ENCODE measurements at regions not wholly inside any gene's neighbourhood (a gene's known extent, or its start where the extent isn't known, plus 50 kb on each side); places are given as distances from the start of the nearest gene placed in this dataset.
"Not testable (repeated sequence)": the region's sequence is repeated elsewhere in the genome, so short reads cannot be mapped to it uniquely, and the experiment has no call there.

DNA sequence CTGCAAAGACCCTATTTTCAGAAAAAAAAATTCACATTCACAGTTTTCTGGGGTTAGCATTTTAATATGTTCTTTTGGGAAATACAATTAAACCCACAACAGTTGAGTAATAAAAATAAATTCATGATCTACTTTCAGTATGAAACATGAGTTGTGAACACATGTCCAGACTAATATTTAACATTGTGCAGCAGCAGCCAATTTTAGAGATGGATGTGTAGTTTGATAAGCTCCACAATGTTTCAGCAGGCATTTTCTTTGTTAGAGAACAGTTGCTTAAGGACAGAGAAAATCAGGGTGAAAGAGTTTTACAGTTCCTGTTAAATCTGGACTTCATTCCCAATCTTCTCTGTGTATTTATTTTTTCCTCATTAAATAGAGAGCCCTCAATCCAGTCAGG is 519.5 kb downstream of the PIK3C3 start:
- CTCF ChIA-PET, result no interaction called here
- H3K36me3 Mint-ChIP-seq (ENCODE audit: low read depth), result no peaks in the 10 kb centered on the region
- no peak overlapping the region for H3K27ac Mint-ChIP-seq
- POLR2A ChIA-PET, result no interaction called here
- DNase-seq, result no peak
- no peaks in the 10 kb centered on the region for H3K4me1 Mint-ChIP-seq
- no peaks in the 10 kb centered on the region for H3K27me3 Mint-ChIP-seq
- H3K4me3 Mint-ChIP-seq, result no peak overlapping the region
- H3K9me3 Mint-ChIP-seq, result no peaks in the 10 kb centered on the region

DNA sequence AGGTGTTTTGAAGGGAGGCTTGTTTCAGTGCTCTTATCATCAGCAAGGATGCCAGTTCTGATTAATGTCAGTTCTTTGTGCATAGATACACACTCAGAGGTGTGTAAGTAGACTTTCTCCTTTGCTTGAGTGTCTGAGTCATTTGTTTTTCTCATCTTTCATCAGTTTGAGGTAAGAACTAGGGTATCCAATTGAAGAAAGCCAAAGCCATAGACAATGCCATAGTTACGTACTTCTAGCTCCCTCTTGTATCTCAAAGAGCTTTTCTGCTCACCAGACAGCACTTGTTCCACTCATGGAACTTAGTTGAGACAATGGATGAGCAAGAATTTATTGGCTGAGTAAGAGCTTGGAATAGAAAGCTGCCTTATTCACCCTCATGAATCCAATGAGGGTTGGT is 520.1 kb downstream of the PIK3C3 start:
- Mint-ChIP-seq H3K27ac (no peak overlapping the region), H3K27me3 (no peaks in the 10 kb centered on the region), H3K4me3 (no peak overlapping the region), H3K36me3 (ENCODE audit: low read depth) (no peaks in the 10 kb centered on the region), H3K9me3 (no peaks in the 10 kb centered on the region), H3K4me1 (no peaks in the 10 kb centered on the region)
- CTCF ChIA-PET, result no interaction called here
- POLR2A ChIA-PET, result no interaction called here
- DNase-seq, result no peak

DNA sequence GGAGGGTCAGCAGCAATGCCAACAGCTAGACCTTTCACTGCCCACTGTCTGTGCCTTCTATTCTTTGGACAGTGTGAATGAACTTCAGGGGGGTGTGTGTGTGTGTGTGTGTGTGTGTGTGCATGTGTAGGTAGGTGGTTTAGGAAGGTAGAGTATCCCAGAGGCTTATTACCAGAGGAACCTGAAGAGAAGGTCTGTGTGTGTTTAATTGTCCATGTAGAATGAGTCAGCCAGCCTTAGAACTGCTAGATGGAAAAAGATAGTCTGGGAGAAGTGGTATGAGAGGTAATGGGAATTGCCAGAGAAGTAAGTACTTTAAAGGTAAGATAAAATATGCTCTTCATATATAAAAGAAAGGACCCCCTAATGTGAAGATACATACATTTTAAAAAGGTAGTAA is 522.2 kb downstream of the PIK3C3 start:
- Mint-ChIP-seq H3K27ac (no peak overlapping the region), H3K4me1 (no peaks in the 10 kb centered on the region), H3K27me3 (no peaks in the 10 kb centered on the region), H3K9me3 (no peaks in the 10 kb centered on the region), H3K4me3 (no peak overlapping the region), H3K36me3 (ENCODE audit: low read depth) (no peaks in the 10 kb centered on the region)
- CTCF ChIA-PET, result no interaction called here
- no peak for DNase-seq
- POLR2A ChIA-PET, result no interaction called here

DNA sequence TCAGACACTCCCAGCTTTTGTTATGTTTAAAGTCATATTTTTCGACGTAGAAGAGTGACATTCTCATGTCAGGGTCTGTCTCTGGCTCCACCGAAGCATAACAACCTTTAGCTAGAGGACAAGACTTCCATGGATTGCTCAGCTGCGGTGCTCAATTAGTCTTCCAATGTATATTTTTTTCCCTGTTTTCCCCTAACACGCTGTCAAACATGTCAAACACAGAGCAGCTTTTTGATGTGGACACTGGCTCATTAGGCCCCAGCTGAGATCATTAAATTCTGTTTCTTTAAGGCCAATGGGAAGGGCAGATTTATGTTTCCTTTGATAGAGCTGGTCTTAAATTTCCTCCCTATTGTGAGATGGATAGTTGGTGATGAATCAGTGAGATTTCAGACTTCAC is 525.4 kb downstream of the PIK3C3 start:
- no peak for DNase-seq
- Mint-ChIP-seq H3K4me1 (no peaks in the 10 kb centered on the region), H3K27ac (no peak overlapping the region), H3K4me3 (no peak overlapping the region), H3K27me3 (no peaks in the 10 kb centered on the region), H3K36me3 (ENCODE audit: low read depth) (no peaks in the 10 kb centered on the region), H3K9me3 (peaks cover 6% of the 10 kb centered on the region)
- CTCF ChIA-PET, result no interaction called here
- POLR2A ChIA-PET, result no interaction called here

DNA sequence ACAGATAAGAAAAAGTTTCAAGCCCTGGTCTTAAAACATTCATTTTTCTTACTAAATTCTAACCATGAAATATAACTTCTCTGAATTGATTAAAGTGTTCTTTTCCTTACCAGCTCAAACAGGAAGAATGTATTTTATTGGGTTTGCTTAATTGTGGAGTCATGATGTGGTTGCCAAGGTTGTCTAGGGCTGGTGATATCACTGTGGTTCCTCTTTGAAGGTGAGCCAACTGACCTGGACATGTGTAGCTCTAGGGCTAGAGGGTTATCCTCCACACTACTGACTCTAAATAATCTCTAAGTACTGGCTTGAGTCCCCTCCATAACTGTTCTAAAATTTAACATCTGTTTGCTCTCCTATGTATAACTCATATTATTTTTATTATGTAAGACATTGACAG is 529.6 kb downstream of the PIK3C3 start:
- POLR2A ChIA-PET, result no interaction called here
- no peaks in the 10 kb centered on the region for H3K27me3 Mint-ChIP-seq
- no peaks in the 10 kb centered on the region for H3K36me3 Mint-ChIP-seq (ENCODE audit: low read depth)
- H3K4me1 Mint-ChIP-seq, result no peaks in the 10 kb centered on the region
- no peak overlapping the region for H3K4me3 Mint-ChIP-seq
- CTCF ChIA-PET, result no interaction called here
- DNase-seq, result no peak
- H3K9me3 Mint-ChIP-seq, result peaks cover 6% of the 10 kb centered on the region
- no peak overlapping the region for H3K27ac Mint-ChIP-seq

DNA sequence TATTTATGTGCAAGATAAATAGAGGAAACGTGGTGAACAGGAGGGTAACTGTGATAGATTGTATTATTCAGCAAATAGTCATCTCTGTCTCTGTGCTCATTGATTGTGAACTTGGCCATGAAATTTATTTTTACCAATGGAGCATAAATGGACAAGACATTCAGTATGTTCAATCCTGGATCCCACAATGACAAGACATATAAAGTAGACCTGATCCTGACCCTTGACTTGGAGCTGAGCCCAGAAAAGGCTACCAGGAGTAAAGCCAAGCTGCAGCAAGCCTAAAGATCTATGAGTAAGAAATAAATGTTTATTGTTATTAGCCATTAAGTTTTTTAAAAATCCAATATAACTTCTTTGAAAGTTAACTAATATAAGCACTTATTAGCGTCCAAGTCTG is 531.2 kb downstream of the PIK3C3 start:
- POLR2A ChIA-PET, result no interaction called here
- Mint-ChIP-seq H3K36me3 (ENCODE audit: low read depth) (no peaks in the 10 kb centered on the region), H3K27ac (no peak overlapping the region), H3K9me3 (peaks cover 6% of the 10 kb centered on the region), H3K4me3 (no peak overlapping the region), H3K4me1 (no peaks in the 10 kb centered on the region), H3K27me3 (no peaks in the 10 kb centered on the region)
- DNase-seq, result no peak
- CTCF ChIA-PET, result no interaction called here

DNA sequence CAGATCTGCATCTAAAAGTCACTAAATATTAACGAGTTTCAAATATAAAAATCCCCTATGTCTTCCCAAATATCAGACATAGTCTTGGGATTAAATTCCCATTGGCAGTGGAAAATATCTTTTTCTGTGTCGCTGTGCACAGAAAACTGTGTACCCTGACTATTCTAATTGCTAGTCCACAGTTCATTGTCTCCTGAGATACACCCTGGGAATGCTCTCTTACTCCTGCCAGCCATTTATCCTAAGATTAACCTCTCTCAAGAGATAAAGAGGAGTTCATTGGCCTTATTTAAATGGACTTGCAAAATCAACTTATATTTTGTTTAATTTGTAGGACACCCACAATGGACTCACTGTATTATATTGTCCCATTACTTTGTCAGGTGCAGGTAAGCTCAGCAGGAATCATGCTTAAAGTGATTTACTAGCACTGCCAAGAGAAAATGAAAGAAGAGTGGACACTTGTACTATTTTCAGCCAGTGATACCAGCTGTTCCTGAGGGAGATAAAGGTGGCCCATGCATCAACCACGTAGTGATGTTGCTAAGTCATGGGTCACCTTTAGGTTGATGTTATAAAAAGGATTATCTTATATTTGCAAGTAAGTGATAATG is 553.8 kb downstream of the PIK3C3 start:
- ChIA-PET POLR2A (no interaction called here), CTCF (no interaction called here)
- H3K4me1 Mint-ChIP-seq, result no peaks in the 10 kb centered on the region

DNA sequence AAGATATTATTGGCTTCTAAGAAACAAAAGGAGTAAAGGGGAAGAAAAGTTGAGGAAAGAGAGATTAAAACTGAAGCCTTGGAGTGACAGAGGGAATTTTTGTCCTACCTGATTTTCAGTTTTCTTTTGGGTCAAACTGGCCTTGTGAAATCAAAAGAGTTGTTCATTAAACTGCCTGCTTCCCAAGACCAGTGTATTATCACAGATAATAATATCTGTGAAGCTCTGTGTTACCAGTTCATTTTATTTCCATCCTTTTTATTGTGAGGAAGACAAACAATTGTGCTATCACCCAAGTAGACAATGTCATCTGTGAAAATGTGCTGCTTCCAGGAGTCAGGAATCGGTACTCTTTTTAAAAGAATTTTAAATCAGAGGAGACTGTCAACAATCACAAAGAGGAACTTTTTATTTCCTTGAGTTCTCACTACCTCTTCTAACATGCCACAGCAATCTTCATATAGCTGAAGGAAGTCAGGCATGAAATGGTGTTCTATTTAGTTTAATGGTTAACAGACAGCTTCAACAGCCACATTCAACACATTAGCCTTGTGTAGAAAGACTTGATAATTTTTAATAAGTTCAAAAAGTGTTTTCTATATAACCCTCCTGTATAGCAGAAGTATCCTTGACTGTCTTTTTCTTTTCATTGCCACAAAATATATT is 554.8 kb downstream of the PIK3C3 start:
- H3K4me1 Mint-ChIP-seq, result no peaks in the 10 kb centered on the region
- no peaks in the 10 kb centered on the region for H3K36me3 Mint-ChIP-seq (ENCODE audit: low read depth)
- H3K9me3 Mint-ChIP-seq, result peaks cover 3% of the 10 kb centered on the region
- no peak overlapping the region for H3K27ac Mint-ChIP-seq
- no peak overlapping the region for H3K4me3 Mint-ChIP-seq
- POLR2A ChIA-PET, result interaction anchor here (0.6 kb wide), 1 partner anchor 1042 kb away, joined by 7 read pairs; no protein-coding TSS in a partner anchor
- no peaks in the 10 kb centered on the region for H3K27me3 Mint-ChIP-seq
- CTCF ChIA-PET, result no interaction called here
- no peak for DNase-seq

More for the DNA sequence above, 553.8 kb downstream of the PIK3C3 start:
- H3K27me3 Mint-ChIP-seq, result no peaks in the 10 kb centered on the region
- H3K36me3 Mint-ChIP-seq (ENCODE audit: low read depth), result no peaks in the 10 kb centered on the region
- DNase-seq, result no peak
- H3K4me3 Mint-ChIP-seq, result no peak overlapping the region
- H3K9me3 Mint-ChIP-seq, result peaks cover 4% of the 10 kb centered on the region
- H3K27ac Mint-ChIP-seq, result no peak overlapping the region

DNA sequence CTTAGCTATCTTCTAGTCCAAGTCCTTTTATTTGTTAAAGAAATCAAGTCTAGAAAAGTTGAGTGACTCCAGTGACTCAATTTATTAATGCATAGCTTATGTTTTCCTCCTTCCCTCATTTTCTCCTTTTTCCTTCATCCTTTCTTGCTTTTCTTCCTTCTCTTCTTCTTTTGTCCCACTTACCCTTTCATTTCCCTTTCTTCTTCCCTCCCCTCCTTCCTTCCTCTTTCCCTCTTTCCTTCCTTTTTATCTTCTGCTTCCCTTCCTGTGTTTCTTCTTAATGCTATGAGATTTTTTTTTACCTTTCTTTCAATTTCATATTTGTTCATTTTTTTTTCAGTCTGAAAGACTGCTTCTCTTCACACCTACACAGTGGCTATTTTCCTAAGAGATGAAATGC is 555.5 kb downstream of the PIK3C3 start:
- Mint-ChIP-seq H3K9me3 (peaks cover 3% of the 10 kb centered on the region), H3K4me1 (no peaks in the 10 kb centered on the region), H3K27me3 (no peaks in the 10 kb centered on the region), H3K27ac (peak overlapping the region; percentile 43), H3K36me3 (ENCODE audit: low read depth) (no peaks in the 10 kb centered on the region), H3K4me3 (no peak overlapping the region)
- ChIA-PET POLR2A (interaction anchor here (0.6 kb wide), 1 partner anchor 1043 kb away, joined by 7 read pairs; no protein-coding TSS in a partner anchor), CTCF (no interaction called here)
- no peak for DNase-seq

DNA sequence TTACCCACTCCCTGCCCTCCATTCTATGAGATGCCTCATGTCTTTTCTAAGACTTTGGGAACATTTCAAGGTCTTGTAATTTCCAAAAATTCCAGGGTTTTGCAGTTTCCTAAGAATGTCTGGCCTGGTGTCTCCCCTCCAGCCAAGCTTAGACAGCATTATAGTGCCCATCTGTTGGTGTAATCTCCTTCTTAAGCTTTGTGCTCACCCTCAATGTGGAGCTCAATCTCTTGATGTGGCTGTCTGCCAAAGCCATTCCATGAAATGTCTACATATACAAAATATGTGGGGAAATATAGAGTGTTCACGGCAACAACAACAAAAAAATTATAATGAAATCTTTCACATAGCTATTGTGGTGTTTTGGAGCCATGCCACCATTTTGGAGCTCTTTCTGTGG is 558.4 kb downstream of the PIK3C3 start:
- Mint-ChIP-seq H3K4me1 (no peaks in the 10 kb centered on the region), H3K27ac (no peak overlapping the region), H3K9me3 (no peaks in the 10 kb centered on the region), H3K27me3 (no peaks in the 10 kb centered on the region), H3K36me3 (ENCODE audit: low read depth) (no peaks in the 10 kb centered on the region), H3K4me3 (no peak overlapping the region)
- ChIA-PET POLR2A (no interaction called here), CTCF (no interaction called here)
- no peak for DNase-seq

DNA sequence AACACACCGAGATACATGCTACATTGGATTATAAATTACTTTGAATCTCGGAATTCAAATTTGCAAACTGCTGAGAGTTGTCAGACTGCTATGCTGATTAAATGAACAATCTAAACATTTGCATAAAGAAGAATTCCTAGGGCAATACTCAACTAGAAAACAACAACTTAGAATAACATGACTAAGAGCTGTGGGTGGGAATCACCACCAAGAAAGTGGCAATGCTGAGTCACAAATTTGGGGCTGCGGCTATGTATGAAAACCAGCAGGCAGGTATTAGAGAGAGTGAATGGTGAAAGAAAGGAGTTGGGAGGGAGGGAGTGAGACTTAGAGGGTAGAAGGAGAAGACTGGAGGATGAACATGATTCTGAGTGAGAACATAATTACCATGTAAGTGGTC is 559.5 kb downstream of the PIK3C3 start:
- no peaks in the 10 kb centered on the region for H3K36me3 Mint-ChIP-seq (ENCODE audit: low read depth)
- H3K27me3 Mint-ChIP-seq, result no peaks in the 10 kb centered on the region
- DNase-seq, result no peak
- H3K27ac Mint-ChIP-seq, result no peak overlapping the region
- CTCF ChIA-PET, result no interaction called here
- H3K9me3 Mint-ChIP-seq, result no peaks in the 10 kb centered on the region
- POLR2A ChIA-PET, result no interaction called here
- H3K4me1 Mint-ChIP-seq, result no peaks in the 10 kb centered on the region
- no peak overlapping the region for H3K4me3 Mint-ChIP-seq

DNA sequence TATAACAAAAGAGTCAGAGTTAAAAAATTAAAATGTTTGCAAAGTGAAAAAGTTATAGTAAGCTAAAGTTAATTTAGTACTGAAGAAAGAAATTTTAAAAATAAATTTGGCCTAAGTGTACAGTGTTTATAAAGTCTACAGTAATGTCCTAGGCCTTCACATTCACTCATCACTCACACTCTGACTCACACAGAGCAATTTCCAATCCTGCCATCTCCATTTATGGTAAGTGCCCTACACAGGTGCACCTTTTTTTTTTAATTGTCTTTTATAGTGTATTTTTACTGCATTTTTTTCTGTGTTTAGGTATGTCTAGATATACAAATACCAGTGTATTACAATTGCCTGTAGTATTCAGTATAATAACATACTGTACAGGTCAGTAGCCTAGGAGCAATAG is 562.9 kb downstream of the PIK3C3 start:
- Mint-ChIP-seq H3K9me3 (no peaks in the 10 kb centered on the region), H3K36me3 (ENCODE audit: low read depth) (no peaks in the 10 kb centered on the region), H3K27ac (no peak overlapping the region), H3K27me3 (no peaks in the 10 kb centered on the region), H3K4me1 (no peaks in the 10 kb centered on the region), H3K4me3 (no peak overlapping the region)
- POLR2A ChIA-PET, result no interaction called here
- no peak for DNase-seq
- CTCF ChIA-PET, result no interaction called here

DNA sequence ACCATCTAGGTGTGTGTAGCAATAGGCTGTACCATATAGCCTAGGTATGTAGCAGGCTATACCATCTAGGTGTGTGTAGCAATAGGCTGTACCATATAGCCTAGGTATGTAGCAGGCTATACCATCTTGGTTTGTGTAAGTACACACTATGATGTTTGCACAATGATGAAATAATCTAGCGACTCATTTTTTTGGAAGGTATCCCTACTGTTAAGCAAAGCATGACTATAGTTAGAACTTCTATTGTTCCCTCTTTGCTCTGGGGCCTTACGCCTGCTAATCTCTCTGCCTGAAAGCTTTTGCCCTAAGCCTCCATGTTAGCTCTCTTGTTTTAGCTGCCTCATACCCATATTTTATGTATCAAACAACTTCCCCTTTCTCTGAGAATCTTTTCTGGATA is 563.3 kb downstream of the PIK3C3 start:
- POLR2A ChIA-PET, H3K4me3 Mint-ChIP-seq, CTCF ChIA-PET: not testable (repeated sequence)

DNA sequence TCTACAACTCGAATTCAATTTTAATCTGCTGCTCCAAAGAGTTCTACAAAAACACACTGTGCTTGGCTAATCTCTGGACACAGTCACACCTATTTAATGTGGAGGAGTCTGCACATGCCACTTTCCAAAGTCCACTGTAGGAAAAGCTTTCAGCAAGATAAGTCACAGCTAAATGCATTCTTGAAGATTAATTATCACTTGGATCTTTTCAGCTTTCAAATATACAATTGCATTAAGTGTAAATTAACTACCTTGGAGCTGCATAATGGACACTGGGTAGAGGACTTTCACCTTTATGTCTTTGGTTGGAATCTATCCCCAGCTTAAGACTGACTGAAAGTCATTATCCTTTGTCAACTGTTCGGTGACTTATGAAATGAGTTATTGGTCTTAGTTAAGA is 565.1 kb downstream of the PIK3C3 start:
- CTCF ChIA-PET, result no interaction called here
- Mint-ChIP-seq H3K4me1 (no peaks in the 10 kb centered on the region), H3K4me3 (no peak overlapping the region), H3K9me3 (no peaks in the 10 kb centered on the region), H3K27me3 (no peaks in the 10 kb centered on the region), H3K27ac (no peak overlapping the region), H3K36me3 (ENCODE audit: low read depth) (no peaks in the 10 kb centered on the region)
- no peak for DNase-seq
- POLR2A ChIA-PET, result no interaction called here

More for the DNA sequence above, 563.3 kb downstream of the PIK3C3 start:
- H3K27ac Mint-ChIP-seq; H3K36me3 Mint-ChIP-seq (ENCODE audit: low read depth); H3K4me1 Mint-ChIP-seq; H3K27me3 Mint-ChIP-seq; H3K9me3 Mint-ChIP-seq; DNase-seq: not testable (repeated sequence)
